ENCODE measurements at regions not wholly inside any gene's neighbourhood (a gene's known extent, or its start where the extent isn't known, plus 50 kb on each side); places are given as distances from the start of the nearest gene placed in this dataset.
"Not testable (repeated sequence)": the region's sequence is repeated elsewhere in the genome, so short reads cannot be mapped to it uniquely, and the experiment has no call there.

- DNase-seq (ENCODE audit: low spot score), result no peak
Observed at GRCh38 chr2:167355821-167356220, 467.5 kb downstream of the XIRP2 start.

DNA sequence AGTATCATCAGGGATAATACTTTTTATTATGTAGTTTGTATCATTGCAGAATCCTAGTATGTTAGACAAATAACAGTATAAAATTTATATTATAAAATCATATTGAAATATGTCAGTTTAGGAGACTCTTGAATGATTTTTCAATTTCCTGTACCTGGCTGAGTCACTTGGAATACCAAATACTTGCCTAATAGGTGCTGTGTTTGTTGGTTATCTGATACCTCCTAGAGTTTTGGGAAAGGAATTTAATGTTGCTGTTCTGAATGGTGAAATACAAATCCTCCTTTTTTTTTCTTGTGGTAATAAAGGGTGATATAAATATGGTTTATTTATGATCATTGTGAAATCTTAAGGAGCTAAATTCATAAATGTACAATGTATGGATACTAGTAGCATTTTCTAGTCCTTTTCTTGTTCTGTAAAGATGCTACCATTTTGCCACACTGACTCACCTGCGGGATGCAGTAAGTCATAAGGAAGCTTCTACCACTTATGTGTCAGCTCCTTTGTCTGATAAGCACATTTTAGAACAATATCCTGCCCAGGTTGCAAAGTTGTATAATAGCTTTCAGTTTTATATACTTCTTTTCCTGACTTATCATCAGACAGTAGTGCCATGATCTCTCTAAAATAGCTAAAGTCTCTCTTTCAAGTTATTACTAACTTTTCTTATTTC, 465.5 kb downstream of the XIRP2 start:
- DNase-seq (ENCODE audit: low spot score), result no peak

GRCh38 chr2:167345559-167345958, 457.3 kb downstream of the XIRP2 start:
- DNase-seq (ENCODE audit: low spot score), result no peak

- no peak for DNase-seq (ENCODE audit: low spot score)
Observed at GRCh38 chr2:167342769-167343168, 454.5 kb downstream of the XIRP2 start.

- no peak for DNase-seq (ENCODE audit: low spot score)
Observed at GRCh38 chr2:167340322-167340721, 452.0 kb downstream of the XIRP2 start.

DNA sequence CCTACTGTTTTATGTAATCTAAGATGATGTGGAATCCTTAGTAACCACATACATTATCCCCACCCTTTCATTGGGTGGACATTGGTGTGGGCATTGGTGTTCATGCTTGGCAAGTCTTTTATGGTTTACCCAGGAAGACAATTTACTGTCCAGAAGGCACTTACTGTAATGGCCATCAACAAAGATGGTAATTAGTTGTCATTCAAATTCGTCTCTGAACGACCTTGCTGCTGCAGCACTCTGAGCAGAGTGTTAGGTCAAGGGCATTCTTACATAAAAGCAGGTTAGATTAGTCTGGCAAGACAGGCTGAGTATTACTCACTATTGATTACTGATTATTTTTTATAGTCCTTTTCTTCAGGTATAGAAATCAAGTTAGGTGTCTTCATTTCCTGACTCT, 447.9 kb downstream of the XIRP2 start:
- DNase-seq (ENCODE audit: low spot score), result no peak

- no peak for DNase-seq (ENCODE audit: low spot score)
Observed at GRCh38 chr2:167335541-167335992, 447.3 kb downstream of the XIRP2 start.

- DNase-seq (ENCODE audit: low spot score), result no peak
Observed at GRCh38 chr2:167334146-167334742, 446.0 kb downstream of the XIRP2 start.

- no peak for DNase-seq (ENCODE audit: low spot score)
Observed at GRCh38 chr2:167333245-167333644, 445.0 kb downstream of the XIRP2 start.

DNA sequence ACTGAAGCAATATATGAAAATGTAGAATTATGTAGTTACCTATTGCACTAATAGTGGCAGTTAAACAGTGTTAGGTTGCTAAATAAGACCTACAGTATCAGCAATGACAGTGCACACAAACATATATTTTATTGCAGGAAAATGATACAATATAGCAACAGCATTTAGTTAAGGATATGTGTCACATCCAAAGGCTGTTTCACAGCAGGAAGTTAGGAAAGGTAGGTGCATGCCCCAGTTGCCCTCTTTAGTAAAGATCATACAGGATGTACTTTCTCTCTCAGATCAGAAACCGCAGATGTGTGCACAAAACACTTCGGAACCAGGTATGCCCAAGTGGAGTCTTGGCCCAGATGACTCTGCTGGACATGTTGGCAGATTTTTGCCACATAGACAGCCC, 444.1 kb downstream of the XIRP2 start:
- DNase-seq (ENCODE audit: low spot score), result no peak

- no peak for DNase-seq (ENCODE audit: low spot score)
Observed at GRCh38 chr2:167331636-167332232, 443.5 kb downstream of the XIRP2 start.

DNA sequence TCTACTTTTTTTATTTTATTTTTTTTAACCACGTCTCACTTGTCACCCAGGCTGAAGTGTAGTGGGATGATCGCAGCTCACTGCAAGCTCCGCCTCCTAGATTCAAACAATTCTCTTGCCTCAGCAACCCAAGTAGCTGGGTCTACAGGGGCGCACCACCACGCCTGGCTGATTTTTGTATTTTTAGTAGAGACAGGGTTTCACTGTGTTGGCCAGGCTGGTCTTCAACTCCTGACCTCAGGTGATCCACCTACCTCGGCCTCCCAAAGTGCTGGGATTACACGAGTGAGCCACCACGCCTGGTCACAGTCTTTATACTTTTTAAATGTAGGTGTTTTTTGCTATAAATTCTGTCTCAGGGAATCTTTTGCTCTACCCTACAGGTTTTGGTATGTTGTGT, 440.5 kb downstream of the XIRP2 start:
- not testable (repeated sequence) for DNase-seq (ENCODE audit: low spot score)

- DNase-seq (ENCODE audit: low spot score), result no peak
Observed at GRCh38 chr2:167322795-167323194, 434.5 kb downstream of the XIRP2 start.

- DNase-seq (ENCODE audit: low spot score), result no peak
Observed at GRCh38 chr2:167318581-167318980, 430.3 kb downstream of the XIRP2 start.

DNA sequence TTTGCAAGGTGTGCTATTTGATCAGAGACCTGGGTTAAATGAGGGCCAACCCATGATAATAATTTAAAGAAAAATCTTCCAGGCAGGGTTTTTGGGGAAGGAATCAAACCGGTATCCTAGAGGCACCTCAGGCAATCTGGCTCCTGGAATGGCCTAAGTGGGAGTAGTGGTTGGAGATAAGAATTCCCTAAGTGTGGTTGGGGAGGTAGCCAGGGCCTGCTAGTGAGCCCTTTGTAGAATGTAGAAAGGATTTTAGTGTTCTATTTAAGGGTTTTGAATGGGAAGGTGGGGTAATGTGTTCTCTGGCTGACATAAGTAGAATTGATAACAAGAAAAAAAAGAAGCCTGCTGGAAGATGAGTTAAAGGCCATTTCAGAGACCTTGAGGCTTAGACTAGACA, 422.2 kb downstream of the XIRP2 start:
- no peak for DNase-seq (ENCODE audit: low spot score)

Data from RKO (cell line).